ES-I3 (cell line): ENCODE measurements at regions not wholly inside any gene's neighbourhood (a gene's known extent, or its start where the extent isn't known, plus 50 kb on each side); places are given as distances from the start of the nearest gene placed in this dataset.

ENCODE experiments used
- H3K36me3 ChIP-seq: 2 replicates; pipeline ENCODE4 v1.6.1; 2013; ENCODE audit warnings: mild to moderate bottlenecking, low read length, control low read depth, moderate library complexity; ENCODE audit not compliant: insufficient read depth
- H3K4me1 ChIP-seq: 2 replicates; pipeline ENCODE4 v1.6.1; 2013; ENCODE audit warnings: mild to moderate bottlenecking, control low read depth, low read length; ENCODE audit not compliant: insufficient read depth
- H3K9ac ChIP-seq: 2 replicates; pipeline ENCODE4 v1.6.1; 2013; ENCODE audit warnings: low read depth, mild to moderate bottlenecking, low read length, moderate library complexity
- H3K9me3 ChIP-seq: 2 replicates; pipeline ENCODE4 v1.6.1; 2013; ENCODE audit warnings: mild to moderate bottlenecking, low read length, moderate library complexity; ENCODE audit not compliant: control insufficient read depth, insufficient read depth

- H3K36me3 ChIP-seq, result no peaks in the 10 kb centered on the region
- H3K9ac ChIP-seq, result no peak overlapping the region
- H3K4me1 ChIP-seq, result peaks cover 9% of the 10 kb centered on the region
- no peaks in the 10 kb centered on the region for H3K9me3 ChIP-seq
Measured at GRCh38 chr7:121484089-121484763, 88.1 kb upstream of the FAM3C start.

- Histone ChIP-seq H3K9ac (no peak overlapping the region; the same call in 1 of the 2 replicates), H3K4me1 (peaks cover 9% of the 10 kb centered on the region), H3K36me3 (no peaks in the 10 kb centered on the region), H3K9me3 (0 out of 2 replicates have a peak, but pooled peaks cover 2% of the 10 kb centered on the region)
Measured at GRCh38 chr7:121480566-121481335, 84.6 kb upstream of the FAM3C start.

- no peaks in the 10 kb centered on the region for H3K36me3 ChIP-seq
- no peak overlapping the region; the same call in 1 of the 2 replicates for H3K9ac ChIP-seq
- H3K4me1 ChIP-seq, result peaks cover 9% of the 10 kb centered on the region
- 0 out of 2 replicates have a peak, but pooled peaks cover 2% of the 10 kb centered on the region for H3K9me3 ChIP-seq
Measured at GRCh38 chr7:121480058-121480457, 84.0 kb upstream of the FAM3C start.

GRCh38 chr7:121479466-121479865 lies 83.4 kb upstream of the FAM3C start:
- no peak overlapping the region for H3K9ac ChIP-seq
- H3K36me3 ChIP-seq, result no peaks in the 10 kb centered on the region
- 0 out of 2 replicates have a peak, but pooled peaks cover 2% of the 10 kb centered on the region for H3K9me3 ChIP-seq
- H3K4me1 ChIP-seq, result peaks cover 9% of the 10 kb centered on the region

- Histone ChIP-seq H3K36me3 (no peaks in the 10 kb centered on the region), H3K4me1 (peaks cover 5% of the 10 kb centered on the region), H3K9ac (no peak overlapping the region)
Measured at GRCh38 chr7:121475806-121476205, 79.7 kb upstream of the FAM3C start.

GRCh38 chr7:121474301-121474673 lies 78.2 kb upstream of the FAM3C start:
- no peaks in the 10 kb centered on the region for H3K36me3 ChIP-seq
- no peaks in the 10 kb centered on the region for H3K4me1 ChIP-seq
- H3K9ac ChIP-seq, result no peak overlapping the region
- H3K9me3 ChIP-seq, result 0 out of 2 replicates have a peak, but pooled peaks cover 2% of the 10 kb centered on the region

More at GRCh38 chr7:121475806-121476205, 79.7 kb upstream of the FAM3C start:
- H3K9me3 ChIP-seq, result 0 out of 2 replicates have a peak, but pooled peaks cover 2% of the 10 kb centered on the region

- Histone ChIP-seq H3K4me1 (no peaks in the 10 kb centered on the region), H3K9me3 (0 out of 2 replicates have a peak, but pooled peaks cover 2% of the 10 kb centered on the region), H3K9ac (no peak overlapping the region), H3K36me3 (no peaks in the 10 kb centered on the region)
Measured at GRCh38 chr7:121473645-121474300, 77.7 kb upstream of the FAM3C start.

- H3K4me1 ChIP-seq, result peaks cover 5% of the 10 kb centered on the region; the same call in 1 of the 2 replicates
Measured at GRCh38 chr7:121466455-121466854, 70.3 kb upstream of the FAM3C start.

GRCh38 chr7:121459148-121459547 lies 63.0 kb upstream of the FAM3C start:
- Histone ChIP-seq H3K9me3 (no peaks in the 10 kb centered on the region), H3K4me1 (peaks cover 12% of the 10 kb centered on the region), H3K36me3 (no peaks in the 10 kb centered on the region), H3K9ac (no peak overlapping the region)

More at GRCh38 chr7:121466455-121466854, 70.3 kb upstream of the FAM3C start:
- Histone ChIP-seq H3K9me3 (no peaks in the 10 kb centered on the region), H3K36me3 (no peaks in the 10 kb centered on the region), H3K9ac (no peak overlapping the region)

GRCh38 chr7:121456785-121457359 lies 60.8 kb upstream of the FAM3C start:
- no peaks in the 10 kb centered on the region for H3K9me3 ChIP-seq
- H3K9ac ChIP-seq, result no peak overlapping the region
- H3K4me1 ChIP-seq, result peaks cover 9% of the 10 kb centered on the region
- H3K36me3 ChIP-seq, result no peaks in the 10 kb centered on the region

- H3K4me1 ChIP-seq, result peaks cover 7% of the 10 kb centered on the region
- H3K9ac ChIP-seq, result no peak overlapping the region
- no peaks in the 10 kb centered on the region for H3K36me3 ChIP-seq
- no peaks in the 10 kb centered on the region for H3K9me3 ChIP-seq
Measured at GRCh38 chr7:121456015-121456414, 59.9 kb upstream of the FAM3C start.

- Histone ChIP-seq H3K9ac (no peak overlapping the region), H3K4me1 (peaks cover 7% of the 10 kb centered on the region), H3K9me3 (no peaks in the 10 kb centered on the region), H3K36me3 (no peaks in the 10 kb centered on the region)
Measured at GRCh38 chr7:121452389-121452788, 56.3 kb upstream of the FAM3C start.

- H3K36me3 ChIP-seq, result no peaks in the 10 kb centered on the region
- H3K9me3 ChIP-seq, result no peaks in the 10 kb centered on the region
- peaks cover 7% of the 10 kb centered on the region for H3K4me1 ChIP-seq
- H3K9ac ChIP-seq, result no peak overlapping the region
Measured at GRCh38 chr7:121451367-121452094, 55.4 kb upstream of the FAM3C start.
